ENCODE measurements at regions not wholly inside any gene's neighbourhood (a gene's known extent, or its start where the extent isn't known, plus 50 kb on each side); places are given as distances from the start of the nearest gene placed in this dataset.
A peak's percentile ranks its signal among the peaks of the same experiment; 100 is the strongest.

- FAIRE-seq: no peak
These were observed 147.6 kb downstream of the IFI44 start for GRCh38 chr1:78797108-78797781.

- no peak for FAIRE-seq
These were observed 150.3 kb downstream of the IFI44 start for GRCh38 chr1:78799926-78800325.

GRCh38 chr1:78814176-78814575 is 164.5 kb downstream of the IFI44 start:
- no peak for FAIRE-seq

DNA sequence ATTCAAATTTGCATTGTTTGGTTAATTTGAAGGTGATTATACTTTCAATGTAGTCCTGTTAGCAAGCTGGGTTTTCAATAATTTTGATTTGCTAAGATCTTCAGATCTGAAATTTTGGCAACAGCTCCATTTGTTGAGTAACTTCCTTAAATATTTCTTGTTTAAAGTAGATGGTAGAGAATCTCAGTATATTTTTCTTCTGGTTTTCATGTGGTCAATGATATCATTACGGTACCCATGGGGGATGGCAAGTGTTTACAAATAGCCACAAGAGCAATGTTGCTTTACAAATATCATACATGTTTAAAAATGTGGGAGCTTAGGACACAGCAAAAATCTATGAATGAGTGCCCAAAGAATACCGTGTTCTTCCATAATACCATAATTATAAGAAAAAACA is 175.9 kb downstream of the IFI44 start:
- no peak for FAIRE-seq

- no peak for FAIRE-seq
These were observed 176.9 kb downstream of the ADGRL4 start for GRCh38 chr1:78829644-78830043.

- no peak for FAIRE-seq
These were observed 176.2 kb downstream of the ADGRL4 start for GRCh38 chr1:78830321-78830720.

GRCh38 chr1:78831731-78832360 is 174.7 kb downstream of the ADGRL4 start:
- no peak for FAIRE-seq

DNA sequence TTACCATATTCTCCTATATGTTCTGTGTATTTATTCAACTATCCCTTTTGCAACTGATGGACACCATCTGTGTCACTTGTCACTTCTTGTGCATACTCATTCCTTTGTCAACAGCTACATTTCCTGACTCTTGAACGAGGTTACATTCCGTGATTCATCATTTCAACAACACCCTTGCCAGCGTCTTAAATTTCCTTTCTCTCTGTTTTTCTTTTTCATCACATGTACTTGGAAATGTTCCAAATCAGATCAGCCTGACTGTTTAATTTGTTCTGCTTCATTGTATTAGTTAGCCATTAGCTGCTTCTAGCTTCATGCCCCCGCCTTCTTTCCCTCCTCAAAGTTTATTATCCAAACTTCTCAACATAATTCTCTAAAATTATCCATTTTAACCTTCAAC is 173.0 kb downstream of the ADGRL4 start:
- FAIRE-seq: no peak

GRCh38 chr1:78834201-78834741 is 172.3 kb downstream of the ADGRL4 start:
- FAIRE-seq: no peak

GRCh38 chr1:78836726-78837125 is 169.8 kb downstream of the ADGRL4 start:
- FAIRE-seq: peak; percentile 24

DNA sequence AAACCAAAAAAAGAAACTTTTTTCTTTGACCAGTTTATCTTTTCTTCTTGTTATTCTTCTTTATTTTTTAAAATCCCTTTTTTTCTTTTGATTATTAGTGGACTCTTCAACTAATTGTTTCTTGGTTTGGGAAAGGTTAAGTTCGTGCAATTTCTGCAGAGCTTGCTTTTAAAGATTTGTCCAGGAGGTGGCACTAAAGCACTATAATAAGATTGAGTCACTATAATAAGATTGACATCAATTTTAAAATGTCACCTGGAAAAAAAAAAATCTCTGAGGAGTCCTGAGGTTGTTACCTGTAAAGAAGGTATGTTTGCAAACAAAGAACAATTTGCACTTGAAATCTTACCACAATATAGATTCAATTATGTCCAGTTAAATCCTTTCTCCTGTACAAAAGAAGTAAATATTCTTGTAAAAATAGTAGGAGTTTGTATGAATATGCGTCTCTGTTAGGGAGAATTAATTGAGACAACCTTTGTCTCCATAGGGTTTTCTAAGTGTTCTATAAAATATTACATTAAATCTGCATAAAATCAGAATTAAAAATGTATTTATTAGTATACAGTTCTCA is 166.7 kb downstream of the ADGRL4 start:
- FAIRE-seq: peak; percentile 99

All from islet of Langerhans (tissue), 1 donor.